CD4-positive, alpha-beta T cell treated with Interferon alpha-2 for 1 hour (primary cell): ENCODE measurements at regions not wholly inside any gene's neighbourhood (a gene's known extent, or its start where the extent isn't known, plus 50 kb on each side); places are given as distances from the start of the nearest gene placed in this dataset.

Source experiments
- DNase-seq, 2 donors: peaks; one replicate each; pipeline ENCODE4 v3.0.0-alpha.2; 2020 to 2022

DNA sequence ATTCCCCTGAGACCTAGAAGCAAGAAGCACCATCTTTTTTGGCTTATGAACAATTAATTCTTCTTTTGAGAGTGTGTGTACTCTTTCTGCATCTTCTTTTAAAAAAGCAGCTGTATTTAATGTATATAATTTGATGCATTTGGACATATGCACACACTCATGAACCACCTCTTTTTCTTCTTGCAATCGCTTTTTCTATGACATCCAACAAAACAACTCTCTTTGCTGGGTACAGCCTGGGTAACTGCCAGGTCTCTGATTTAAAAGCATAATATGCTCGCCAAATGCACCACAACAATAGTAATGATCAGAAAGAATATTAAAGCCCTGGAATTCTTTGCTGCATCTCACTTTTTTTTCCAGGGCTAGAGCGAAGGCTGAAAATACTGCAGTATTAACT is 97.3 kb downstream of the HAPSTR1 start:
- DNase-seq, result no peak

DNA sequence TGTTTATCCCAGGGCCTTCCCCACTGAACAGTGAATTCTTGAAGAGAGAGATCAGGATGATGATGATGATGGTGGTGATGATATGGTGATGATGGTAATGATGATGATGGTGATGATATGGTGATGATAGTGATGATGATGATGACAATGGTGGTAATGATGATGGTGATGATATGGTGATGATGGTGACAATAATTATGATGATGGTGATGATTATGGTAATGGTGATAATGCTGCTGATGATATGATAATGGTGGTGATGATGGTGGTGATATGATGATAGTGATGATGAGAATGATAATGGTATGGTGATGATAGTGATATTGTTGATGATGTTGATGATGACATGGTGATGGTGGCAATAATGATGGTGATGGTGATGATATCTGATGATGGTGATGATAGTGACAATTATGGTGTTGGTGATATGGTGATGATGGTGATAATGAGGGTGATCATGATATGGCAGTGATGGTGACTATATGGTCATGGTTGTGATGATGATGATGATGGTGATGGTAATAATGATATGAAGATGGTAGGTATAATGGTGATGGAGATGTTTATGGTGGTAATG is 99.9 kb downstream of the HAPSTR1 start:
- no peak for DNase-seq

DNA sequence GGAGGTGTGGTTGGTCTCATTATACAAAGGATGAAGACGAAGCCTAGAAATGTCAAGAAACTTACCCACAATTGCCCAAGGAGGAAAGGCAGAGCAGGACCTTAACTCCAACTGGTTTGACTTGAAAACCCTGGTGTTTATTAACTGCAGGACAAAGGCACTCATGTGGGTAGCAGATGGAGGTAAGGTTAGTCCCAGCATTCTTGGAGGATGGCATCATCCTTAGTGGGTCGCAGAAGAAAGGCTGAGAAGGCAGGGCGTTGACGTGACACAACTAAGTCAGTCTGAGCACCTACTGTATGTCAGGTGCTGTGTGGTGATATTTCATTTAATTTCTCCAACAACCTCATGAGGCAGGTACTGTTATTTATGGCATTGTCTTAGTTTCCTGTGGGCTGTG is 101.3 kb downstream of the HAPSTR1 start:
- DNase-seq, result no peak

DNA sequence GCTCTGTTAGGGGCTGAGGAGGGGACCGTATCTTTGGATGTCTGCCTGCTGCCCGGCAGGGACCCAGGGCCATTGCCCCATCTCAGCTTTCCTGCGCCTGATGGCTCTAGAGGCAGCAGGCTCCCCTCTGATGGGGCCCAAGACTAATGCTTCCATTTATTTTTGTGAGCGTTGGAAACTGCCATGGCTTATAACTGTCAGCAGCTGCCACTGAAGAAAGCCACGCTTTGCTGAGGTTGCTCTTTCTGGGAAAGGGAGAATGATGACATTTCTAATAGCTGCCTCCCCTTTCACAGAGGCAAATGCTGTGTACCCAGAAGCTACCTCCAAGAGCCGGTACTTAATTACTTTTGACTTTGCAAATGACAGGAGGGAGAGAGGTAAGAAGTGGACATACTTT is 103.8 kb downstream of the HAPSTR1 start:
- no peak for DNase-seq

DNA sequence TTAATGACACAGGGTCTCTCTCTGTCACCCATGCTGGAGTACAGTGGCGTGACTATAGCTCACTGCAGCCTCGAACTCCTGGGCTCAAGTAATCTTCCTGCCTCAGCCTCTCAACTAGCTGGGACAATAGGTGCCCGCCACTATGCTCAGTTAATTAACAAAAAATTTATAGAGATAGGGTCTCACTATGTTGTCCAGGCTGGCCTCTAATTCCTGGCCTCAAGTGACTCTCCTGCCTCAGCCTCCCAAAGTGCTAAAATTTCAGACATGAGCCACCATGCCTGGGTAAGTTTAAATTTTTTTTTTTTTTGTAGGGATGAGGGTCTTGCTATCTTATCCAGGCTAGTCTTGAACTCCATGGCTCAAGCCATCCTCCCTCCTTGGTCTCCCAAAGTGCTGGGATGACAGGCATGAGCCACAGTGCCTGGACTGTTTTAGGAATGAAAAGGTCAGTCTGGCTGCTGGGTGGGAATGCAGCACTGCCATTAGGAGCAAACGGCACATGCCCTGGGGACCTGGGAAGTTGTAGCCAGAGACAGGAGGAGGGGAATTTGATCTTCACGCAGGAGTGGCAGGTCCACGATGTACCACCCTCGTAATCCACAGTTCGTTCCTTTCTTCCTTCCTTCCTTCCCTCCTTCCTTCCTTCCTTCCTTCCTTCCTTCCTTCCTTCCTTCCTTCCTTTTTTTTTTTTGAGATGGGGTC is 106.7 kb downstream of the HAPSTR1 start:
- no peak for DNase-seq

DNA sequence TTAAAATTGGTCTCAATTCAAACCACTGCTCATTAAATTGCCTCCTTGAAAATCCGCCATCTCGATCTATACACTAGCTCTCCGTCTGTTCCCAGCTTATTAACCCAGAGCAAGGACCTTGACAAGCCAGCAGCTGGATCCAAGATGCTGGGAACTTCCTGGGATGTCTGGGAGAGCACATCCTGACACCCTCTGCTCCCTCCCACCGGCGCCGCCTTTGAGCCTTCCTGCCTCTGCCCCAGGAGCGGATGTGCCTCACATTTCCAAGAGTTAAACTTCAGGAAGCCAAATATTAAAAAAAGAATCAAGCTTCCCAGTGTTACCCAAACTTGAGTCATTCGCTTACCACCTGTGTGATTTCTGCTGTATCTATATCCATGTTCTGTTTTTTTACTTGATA is 107.9 kb downstream of the HAPSTR1 start:
- DNase-seq, result no peak

DNA sequence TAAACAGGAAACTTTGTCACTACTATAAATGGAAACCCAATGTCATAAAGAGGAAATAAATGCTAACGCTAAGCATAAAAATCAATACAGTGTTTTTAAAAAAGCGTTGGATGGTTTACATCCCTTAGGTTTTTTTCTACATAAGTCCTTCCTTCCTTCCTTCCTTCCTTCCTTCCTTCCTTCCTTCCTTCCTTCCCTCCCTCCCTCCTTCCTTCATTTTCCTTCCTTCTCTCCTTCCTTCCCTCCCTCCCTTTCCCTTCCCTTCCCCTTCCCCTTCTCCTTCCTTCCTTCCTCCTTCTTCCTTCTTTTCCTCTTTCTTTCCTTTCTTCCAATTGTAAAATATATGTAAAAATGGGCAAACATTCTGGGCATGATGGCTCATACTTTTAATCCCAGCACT is 108.3 kb downstream of the HAPSTR1 start:
- no peak for DNase-seq

DNA sequence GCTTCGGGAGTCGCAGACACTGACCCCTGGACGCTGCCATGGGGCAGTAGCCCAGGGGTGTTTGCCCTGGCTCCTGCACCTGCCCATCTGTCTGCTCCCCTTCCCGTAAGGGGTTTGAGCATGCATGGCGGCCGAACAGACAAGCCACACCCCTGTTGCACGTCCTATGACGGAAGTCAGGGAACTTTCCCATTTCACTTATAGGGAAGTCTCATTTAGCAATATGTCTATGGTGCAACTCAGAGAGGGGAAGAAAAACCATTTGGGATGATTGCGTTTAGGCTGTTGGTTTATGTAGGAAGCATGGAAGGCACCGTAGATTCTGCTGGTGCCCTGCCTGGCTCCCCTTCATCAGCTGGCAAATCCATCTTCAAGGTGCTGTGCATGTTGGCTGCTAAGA is 112.5 kb downstream of the HAPSTR1 start:
- no peak for DNase-seq

DNA sequence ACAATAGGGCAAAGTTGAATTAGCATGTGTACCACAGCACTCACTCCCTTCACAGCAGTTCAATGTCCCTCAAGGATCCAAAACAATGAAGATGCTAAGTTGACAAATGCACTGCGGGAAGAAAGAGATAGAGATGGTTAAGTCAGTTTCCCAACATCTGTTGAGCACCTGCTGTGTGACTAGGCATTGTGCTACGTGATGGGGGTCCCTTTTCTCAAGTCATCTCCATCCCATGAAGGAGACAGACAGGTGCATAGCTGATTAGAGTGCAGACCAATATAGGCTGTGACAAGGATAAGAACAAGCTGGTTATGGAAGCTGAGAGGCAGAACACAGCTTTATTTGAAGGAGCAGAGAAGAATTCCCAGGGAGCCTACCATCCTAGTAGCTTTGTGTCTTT is 114.2 kb downstream of the HAPSTR1 start:
- DNase-seq, result no peak

DNA sequence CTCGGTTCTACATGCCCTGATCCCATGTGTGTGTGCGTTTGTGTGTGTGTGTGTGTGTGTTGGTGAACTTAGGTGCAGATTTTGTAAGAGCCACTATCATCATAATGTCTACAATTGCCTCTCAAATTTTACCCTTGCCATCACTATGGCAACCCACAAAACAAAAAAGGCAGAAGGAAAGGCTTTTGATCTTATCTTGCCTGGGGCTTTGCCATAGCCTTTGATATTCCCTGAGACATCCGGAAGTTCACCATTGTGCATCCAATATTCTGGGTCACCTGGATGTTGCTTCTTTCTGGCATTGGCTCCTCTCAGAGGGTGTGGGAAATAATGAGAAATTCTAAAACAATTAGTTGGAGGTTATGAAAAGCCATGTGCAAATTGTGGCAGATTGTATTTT is 114.7 kb downstream of the HAPSTR1 start:
- no peak for DNase-seq

DNA sequence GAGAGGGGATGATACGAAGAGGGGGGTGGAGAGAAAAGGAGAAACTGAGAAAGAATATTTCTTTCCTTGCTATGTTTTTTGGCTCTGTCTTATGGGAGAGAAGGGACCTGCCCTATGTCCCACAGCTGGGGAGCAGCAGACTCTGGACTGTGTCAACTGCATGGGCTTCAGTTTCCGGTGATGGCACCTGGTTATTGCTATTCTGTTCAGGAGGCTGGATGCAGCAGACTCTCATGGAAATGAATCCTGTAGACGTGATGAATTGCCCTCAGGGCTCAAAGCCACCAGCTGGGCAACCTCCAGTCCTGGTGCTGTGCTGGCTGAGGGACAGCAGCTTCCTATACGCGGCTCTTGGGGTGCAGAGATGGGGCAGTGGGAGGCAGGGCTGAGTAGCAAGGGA is 121.2 kb downstream of the HAPSTR1 start:
- no peak for DNase-seq

DNA sequence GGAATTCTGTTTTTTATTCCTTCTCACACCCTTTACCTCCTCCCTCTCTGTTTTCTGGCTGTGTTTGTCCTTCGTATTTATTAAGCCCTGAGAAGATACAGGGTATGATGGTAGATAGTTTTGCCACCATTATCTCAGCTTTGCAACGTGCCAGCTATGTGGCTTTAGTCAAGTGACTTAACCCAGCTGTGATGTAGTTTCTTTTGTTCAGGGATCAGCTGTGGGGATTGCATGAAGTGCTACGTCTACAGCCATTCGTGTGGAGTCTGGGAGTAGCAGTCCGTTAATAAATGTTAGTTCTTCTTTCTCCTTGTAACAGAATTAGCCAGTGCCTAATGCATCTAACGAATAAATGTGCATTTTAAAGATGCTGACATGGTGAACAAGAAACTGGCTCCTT is 128.4 kb downstream of the HAPSTR1 start:
- DNase-seq, result no peak

DNA sequence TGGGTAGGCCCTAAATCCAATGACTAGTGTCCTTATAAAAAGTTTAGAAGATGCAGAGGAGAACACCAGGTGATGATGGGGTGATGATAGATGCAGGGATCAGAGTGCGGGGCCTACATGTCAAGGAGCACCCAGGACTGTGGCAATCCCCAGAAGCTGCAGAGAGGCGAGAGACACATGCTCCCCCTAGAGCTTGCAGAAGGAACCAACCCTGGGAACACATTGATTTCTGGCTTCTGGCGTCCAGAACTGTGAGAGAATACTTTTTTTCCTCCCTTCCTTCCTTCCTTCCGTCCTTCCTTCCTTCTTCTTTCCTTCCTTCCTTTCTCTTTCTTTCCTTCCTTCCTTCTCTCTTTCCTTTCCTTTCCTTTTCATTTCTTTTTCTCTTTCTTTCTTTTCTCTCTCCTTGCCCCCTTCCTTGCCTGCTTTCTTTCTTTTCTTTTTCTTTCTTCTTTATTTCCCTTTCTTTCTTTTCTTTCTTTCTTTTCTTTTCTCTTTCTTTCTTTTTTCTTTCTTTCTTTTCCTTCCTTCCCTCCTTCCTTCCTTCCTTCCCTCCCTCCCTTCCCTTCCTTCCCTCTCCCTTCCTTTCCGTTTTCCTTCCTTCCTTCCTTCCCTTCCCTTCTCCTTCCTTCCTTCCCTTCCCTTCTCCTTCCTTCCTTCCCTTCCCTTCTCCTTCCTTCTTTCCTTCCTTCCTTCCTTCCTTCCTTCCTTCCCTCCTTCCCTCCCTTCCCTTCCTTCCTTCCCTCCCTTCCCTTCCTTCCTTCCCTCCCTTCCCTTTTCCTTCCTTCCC is 134.3 kb downstream of the HAPSTR1 start:
- DNase-seq, result no peak

DNA sequence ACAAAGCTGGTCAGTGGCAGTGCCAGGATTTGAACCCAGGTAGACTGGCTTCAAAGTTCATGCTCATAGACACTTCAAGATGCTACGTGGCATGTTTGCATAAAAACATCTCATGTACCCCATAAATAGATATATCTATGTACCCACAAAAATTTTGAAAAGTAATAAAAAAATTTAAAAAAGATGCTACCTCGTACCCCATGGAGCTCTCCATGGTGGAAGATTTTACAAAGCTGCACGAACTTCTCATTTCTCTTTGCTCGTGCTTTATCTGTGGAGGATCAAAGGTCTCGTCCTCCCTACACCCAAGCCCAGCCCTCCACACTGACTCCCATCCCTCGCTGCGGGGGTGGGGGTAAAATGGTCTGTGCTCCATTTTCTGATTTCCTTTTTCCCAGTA is 135.5 kb downstream of the HAPSTR1 start:
- no peak for DNase-seq

DNA sequence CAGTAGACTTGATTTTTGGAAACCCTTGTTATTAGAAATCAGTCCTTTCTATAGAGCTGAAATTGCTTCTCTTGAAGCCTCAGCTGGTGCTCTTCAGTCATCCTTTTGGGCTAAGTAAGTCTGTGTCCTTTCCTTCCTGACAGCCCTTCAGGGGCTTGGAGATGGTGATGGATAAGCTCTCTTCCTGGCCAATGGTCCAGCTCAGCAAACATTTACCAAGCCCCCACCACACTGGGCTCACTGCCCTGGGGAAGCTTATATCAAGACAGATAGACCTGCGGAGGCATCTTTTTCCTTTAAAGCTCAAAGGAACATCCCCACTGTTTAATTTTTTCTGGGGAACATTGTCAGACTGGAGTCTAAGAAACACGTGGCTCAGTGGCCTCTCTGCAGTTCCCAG is 139.6 kb downstream of the HAPSTR1 start:
- DNase-seq, result no peak

DNA sequence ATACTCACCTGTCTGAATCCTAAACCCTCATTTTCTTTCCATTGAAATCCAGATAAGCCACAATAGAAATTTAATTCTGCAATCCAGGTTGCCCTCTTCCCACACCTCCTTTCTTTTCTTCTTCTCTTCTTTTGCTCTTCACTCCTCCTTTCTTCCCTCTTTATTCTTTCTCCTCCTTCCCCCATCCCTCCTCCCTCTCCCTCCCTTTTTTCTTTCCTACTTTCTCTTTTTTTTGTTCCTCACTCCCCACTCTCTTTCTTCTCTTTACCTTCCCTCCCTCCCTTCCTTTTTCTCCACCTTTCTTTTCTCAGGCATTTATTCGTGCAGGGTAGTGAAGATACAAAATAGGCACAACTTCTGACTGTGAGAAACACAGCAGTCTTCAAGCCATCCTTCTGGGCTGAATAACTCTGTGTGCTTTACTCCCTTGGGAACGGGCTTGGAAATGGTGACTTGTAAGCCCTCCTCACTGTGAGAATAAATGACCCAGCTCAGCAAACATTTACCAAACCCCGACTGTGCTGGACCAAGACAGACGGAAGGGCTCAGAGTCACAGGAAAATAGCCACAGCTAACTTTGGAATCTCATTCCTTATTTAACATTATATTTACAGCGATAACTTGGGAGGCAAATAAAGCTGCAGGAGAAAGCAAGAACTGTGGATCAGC is 140.8 kb downstream of the HAPSTR1 start:
- no peak for DNase-seq

DNA sequence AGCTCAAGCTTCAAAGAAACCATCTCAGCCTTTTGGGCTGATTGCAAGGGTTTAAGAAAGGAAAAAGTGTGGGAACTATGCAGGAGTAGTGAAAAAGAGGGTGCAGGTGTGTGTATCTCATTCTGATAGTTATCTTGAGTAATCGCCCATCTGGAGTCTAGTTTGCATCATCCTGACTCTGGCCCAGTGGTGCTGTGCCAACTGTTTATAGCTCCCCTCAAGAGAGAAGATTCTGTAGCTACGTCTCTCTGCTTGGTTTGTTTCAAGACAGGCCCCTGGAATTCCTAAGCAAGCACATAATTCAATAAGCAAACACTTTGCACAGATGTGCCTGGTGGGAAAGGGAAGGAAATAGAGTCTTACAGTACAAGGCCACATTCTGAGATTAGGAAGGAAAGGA is 144.4 kb downstream of the HAPSTR1 start:
- DNase-seq, result no peak

DNA sequence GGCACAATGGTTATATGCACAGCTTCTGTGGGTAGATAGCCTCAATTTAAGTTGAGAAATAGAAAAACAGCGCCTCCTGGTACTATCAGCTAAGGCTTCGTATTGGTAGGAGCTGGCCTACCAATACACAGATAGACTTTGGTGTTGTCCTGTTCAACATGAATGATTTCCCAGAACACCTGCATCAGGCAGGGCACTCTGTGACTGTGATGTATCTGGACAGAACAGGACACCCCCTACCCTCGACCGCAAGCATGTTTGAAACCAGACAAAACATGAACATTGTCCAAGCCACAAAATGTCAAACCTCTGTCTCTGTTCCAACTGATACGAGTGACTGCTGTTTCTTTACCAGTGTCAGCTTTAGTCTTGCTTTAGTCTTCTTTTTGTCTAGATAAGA is 144.9 kb downstream of the HAPSTR1 start:
- no peak for DNase-seq

DNA sequence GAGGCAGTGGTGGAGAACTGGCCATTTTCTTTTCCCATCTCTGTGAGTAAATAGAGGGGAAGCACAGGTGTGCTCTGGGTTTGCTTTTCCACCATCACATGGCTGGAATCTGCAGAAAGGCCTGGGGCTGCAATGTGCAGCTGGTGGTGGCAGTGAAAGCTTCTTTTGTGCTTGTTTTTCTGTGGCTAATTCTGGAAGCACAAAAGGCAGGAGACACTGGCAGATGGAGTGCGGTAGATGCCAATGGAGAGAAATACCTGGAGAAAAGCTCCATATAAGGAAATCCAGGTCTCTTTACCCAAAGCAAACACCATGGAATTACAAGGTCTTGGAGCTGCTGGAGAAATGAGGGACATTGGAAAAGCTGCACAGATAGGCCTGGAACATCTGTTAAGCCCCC is 146.9 kb downstream of the HAPSTR1 start:
- DNase-seq, result no peak

DNA sequence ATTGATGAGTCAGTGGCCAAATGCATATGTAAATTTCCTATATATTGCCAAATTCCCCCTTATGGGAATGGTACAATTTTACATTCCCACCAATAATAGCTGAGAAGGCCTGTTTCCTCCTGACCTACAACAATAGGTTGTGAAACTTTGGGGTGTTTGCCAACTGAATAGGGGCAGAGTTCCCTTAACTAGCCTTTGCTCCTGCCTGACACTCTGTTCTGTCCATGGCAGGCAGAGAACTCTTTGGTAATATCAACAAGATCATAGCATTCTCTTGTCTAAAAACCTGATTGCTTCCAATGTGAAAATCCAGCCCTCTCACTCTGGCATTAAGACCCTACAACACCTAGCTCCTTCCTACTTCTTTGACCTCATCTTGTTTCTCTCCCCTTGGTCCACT is 149.7 kb downstream of the HAPSTR1 start:
- DNase-seq, result no peak

DNA sequence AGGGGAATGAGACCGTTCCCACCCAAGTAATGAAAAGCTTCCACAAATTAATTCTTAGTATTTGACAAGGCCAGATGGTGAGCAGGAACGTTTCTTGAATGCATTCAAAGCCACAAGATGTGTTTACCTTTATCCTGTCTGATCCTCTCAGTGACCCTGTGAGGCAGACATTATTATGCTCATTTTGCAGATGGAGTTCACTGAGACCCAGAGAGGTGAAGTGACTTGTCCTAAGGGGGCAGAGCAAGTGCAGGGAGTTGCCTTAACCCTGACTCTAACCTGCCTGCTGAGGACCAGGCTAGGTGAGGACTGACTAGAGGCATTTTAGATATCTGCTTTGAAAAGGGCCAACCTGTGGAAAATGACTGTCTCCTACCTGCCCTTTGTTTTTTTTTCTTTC is 156.7 kb downstream of the HAPSTR1 start:
- DNase-seq, result no peak

DNA sequence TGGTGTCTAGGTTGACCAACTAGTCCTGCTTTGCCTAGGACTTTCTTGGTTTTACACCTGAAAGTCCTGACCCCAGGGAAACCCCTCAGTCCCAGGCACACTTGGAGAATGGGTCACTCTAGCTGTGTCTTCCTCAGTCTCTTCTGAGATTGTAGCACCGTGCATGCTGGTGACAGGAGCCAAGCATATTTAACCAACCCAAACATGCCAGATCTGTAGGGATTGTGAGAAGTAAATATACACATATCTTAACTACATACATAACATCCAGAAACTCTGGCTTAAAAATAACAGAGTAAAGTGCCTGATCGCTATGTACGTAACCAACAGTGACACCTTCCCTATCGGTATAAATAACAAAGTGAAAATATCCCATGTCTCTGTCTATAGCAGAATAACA is 158.1 kb downstream of the HAPSTR1 start:
- no peak for DNase-seq

DNA sequence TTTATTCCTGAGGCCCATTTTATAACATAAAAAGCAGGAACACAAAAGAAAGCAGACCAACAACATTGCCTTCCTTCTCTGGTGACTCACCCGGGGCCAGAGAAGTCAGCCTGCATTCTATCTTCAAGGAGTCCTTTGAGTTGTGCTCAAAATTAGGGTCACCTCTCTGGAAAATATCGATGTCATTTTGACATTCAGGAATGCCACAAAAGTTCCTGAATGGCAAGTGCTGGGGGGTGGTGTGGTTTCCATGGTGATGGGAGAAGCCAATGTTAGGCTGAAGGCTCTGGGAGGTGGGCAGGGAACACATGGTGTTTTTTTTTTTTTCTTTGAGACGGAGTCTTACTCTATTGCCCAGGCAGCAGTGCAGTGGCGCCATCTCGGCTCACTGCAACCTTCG is 159.6 kb downstream of the HAPSTR1 start:
- no peak for DNase-seq

DNA sequence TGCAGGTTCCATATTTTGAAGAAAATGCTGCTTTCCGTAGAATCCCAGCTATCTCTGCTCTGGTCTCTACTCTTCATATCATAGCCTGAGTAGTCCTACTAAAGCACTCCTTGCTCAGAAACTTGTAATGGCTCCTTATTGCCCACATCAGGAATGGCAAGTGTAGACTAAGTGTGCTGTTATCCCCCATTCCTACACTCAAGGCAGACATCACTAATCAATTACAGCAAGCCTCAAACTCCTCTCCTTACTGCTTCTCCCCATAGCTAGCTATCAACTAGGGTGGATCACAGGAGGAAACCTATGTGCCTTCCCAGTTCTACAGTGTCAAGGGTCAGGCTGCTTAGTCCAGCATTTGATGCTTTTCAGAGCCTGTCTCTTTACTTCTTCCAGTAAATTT is 163.4 kb downstream of the HAPSTR1 start:
- no peak for DNase-seq
